ENCODE measurements at regions not wholly inside any gene's neighbourhood (a gene's known extent, or its start where the extent isn't known, plus 50 kb on each side); places are given as distances from the start of the nearest gene placed in this dataset.

DNA sequence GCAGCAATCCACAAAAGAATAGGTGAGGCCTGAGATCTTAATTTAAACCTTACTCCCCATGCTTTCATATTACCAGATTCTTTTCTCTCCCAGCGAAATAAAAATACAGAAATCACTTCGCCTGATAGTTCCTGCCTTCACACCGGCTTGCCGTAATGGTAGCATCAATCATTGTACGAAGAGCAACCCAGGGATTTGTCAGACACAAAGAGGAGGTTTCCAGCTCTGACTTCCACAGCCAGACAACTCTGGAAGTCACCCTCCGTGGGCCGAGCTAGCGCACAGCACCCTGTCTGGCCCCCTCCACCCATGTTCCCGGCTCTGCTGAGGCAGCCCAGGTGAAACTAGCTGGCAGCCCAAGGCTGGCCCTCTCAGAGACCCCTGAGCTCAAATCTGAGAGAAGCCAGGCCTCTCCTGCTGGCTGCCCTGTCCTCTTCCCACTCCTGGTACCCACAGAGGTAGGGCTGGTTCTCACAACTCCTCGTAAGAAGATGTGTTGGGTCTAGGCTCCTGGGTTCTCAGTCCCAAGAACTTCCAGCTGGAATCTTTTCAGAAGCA lies 156.9 kb upstream of the BNIP2 start:
- H3K9me3 Mint-ChIP-seq: peaks cover 0 to 6% (median 0%) of the 10 kb centered on the region in 7 donors
- H3K4me1 Mint-ChIP-seq: no peaks in the 10 kb centered on the region
- WGBS (ENCODE audit: insufficient coverage): 98% methylated on average over 10 of the region's 10 CpGs
- no peak overlapping the region for H3K27ac ChIP-seq (ENCODE audit: low read depth in 1 of 2, low read length in 2 of 2)
- no peak overlapping the region for H3K4me3 ChIP-seq (replicated peaks in 1 of 3; ENCODE audit: low read depth in 2 of 3, low read length in 3 of 3)
- H3K4me1 ChIP-seq (ENCODE audit: control insufficient read depth in 1 of 2, insufficient read depth in 2 of 2, low read length in 2 of 2): no peaks in the 10 kb centered on the region
- H3K27me3 Mint-ChIP-seq (ENCODE audit: low read depth in 3 of 3): peaks cover 0 to 6% (median 3%) of the 10 kb centered on the region in 3 donors
- intact Hi-C loops (cut with micrococcal nuclease): no loop called here
- no peaks in the 10 kb centered on the region for H3K9me3 ChIP-seq (replicated peaks in 1 of 2; ENCODE audit: control insufficient read depth in 1 of 2, insufficient read depth in 1 of 2, low read length in 2 of 2)
- no peak overlapping the region for H3K4me3 Mint-ChIP-seq
- H2AFZ ChIP-seq (ENCODE audit: insufficient read depth, low read depth, low read length, poor library complexity, severe bottlenecking): no peak overlapping the region
- H3K36me3 Mint-ChIP-seq: no peaks in the 10 kb centered on the region
- H3K79me2 ChIP-seq (ENCODE audit: insufficient read depth, low read length): no peaks in the 10 kb centered on the region
- H3K36me3 ChIP-seq (replicated peaks in 1 of 2; ENCODE audit: control insufficient read depth in 1 of 2, insufficient read depth in 2 of 2, low read length in 2 of 2): no peaks in the 10 kb centered on the region
- TF ChIP-seq CTCF (IDR thresholded peaks at IDR 0.05): no peak
- no peaks in the 10 kb centered on the region for H4K20me1 ChIP-seq (ENCODE audit: insufficient read depth, low read length)
- no peak overlapping the region for H3K9ac ChIP-seq (ENCODE audit: insufficient read depth, low read length, poor library complexity, severe bottlenecking)
- no peak for DNase-seq
- no peak overlapping the region for H3K4me2 ChIP-seq (replicated peaks; ENCODE audit: extremely low read depth, low read length, poor library complexity, severe bottlenecking)
- no peaks in the 10 kb centered on the region for H3K27me3 ChIP-seq (ENCODE audit: control insufficient read depth in 2 of 2, insufficient read depth in 2 of 2, low read length in 2 of 2)
- H3K27ac Mint-ChIP-seq: no peak overlapping the region

DNA sequence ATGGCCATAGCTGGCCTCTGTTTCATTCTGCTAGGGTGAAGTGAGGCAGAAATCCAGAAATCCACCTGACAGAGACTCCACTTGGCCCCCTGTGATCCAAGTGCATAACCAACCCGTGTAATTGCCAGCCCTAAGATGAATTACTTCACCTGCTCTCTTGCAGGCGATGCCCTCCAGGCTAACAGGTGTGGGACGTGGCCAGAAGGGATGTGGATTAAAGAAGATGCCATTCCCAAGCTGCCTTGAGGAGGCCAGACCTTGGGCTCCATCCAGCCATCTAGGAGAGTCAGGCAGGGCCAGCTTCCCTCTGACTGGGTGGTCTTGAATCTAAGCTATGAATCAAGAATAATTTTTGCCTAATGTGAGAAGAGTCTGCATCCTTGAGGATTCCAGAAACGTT lies 154.5 kb upstream of the BNIP2 start:
- H3K4me1 Mint-ChIP-seq: no peaks in the 10 kb centered on the region
- no peaks in the 10 kb centered on the region for H3K4me1 ChIP-seq (ENCODE audit: control insufficient read depth in 1 of 2, insufficient read depth in 2 of 2, low read length in 2 of 2)
- no peaks in the 10 kb centered on the region for H3K27me3 ChIP-seq (ENCODE audit: control insufficient read depth in 2 of 2, insufficient read depth in 2 of 2, low read length in 2 of 2)
- no peak overlapping the region for H3K4me2 ChIP-seq (replicated peaks; ENCODE audit: extremely low read depth, low read length, poor library complexity, severe bottlenecking)
- intact Hi-C loops (cut with micrococcal nuclease): no loop called here
- H3K27ac ChIP-seq (ENCODE audit: low read depth in 1 of 2, low read length in 2 of 2): no peak overlapping the region
- H3K9me3 ChIP-seq (replicated peaks in 1 of 2; ENCODE audit: control insufficient read depth in 1 of 2, insufficient read depth in 1 of 2, low read length in 2 of 2): no peaks in the 10 kb centered on the region
- no CpG with 5 or more reads among the region's 4 CpGs for WGBS (ENCODE audit: insufficient coverage)
- H3K27me3 Mint-ChIP-seq (ENCODE audit: low read depth in 3 of 3): peaks cover 0 to 7% (median 3%) of the 10 kb centered on the region in 3 donors
- no peaks in the 10 kb centered on the region for H3K79me2 ChIP-seq (ENCODE audit: insufficient read depth, low read length)
- H4K20me1 ChIP-seq (ENCODE audit: insufficient read depth, low read length): no peaks in the 10 kb centered on the region
- H2AFZ ChIP-seq (ENCODE audit: insufficient read depth, low read depth, low read length, poor library complexity, severe bottlenecking): no peak overlapping the region
- TF ChIP-seq CTCF (IDR thresholded peaks at IDR 0.05): no peak
- H3K4me3 Mint-ChIP-seq: no peak overlapping the region
- no peaks in the 10 kb centered on the region for H3K36me3 Mint-ChIP-seq
- no peak for DNase-seq
- peaks cover 0 to 7% (median 0%) of the 10 kb centered on the region in 7 donors for H3K9me3 Mint-ChIP-seq
- no peak overlapping the region for H3K4me3 ChIP-seq (replicated peaks in 1 of 3; ENCODE audit: low read depth in 2 of 3, low read length in 3 of 3)
- H3K27ac Mint-ChIP-seq: no peak overlapping the region
- no peaks in the 10 kb centered on the region for H3K36me3 ChIP-seq (replicated peaks in 1 of 2; ENCODE audit: control insufficient read depth in 1 of 2, insufficient read depth in 2 of 2, low read length in 2 of 2)
- no peak overlapping the region for H3K9ac ChIP-seq (ENCODE audit: insufficient read depth, low read length, poor library complexity, severe bottlenecking)
